ENCODE measurements at regions not wholly inside any gene's neighbourhood (a gene's known extent, or its start where the extent isn't known, plus 50 kb on each side); places are given as distances from the start of the nearest gene placed in this dataset.
A peak's percentile ranks its signal among the peaks of the same experiment; 100 is the strongest.

- Histone ChIP-seq H3K27ac (no peak overlapping the region), H3K9me3 (peaks cover 0 to 9% (median 0%) of the 10 kb centered on the region in 12 donors), H3K27me3 (no peaks in the 10 kb centered on the region), H3K4me1 (no peaks in the 10 kb centered on the region), H3K36me3 (no peaks in the 10 kb centered on the region), H3K4me3 (no peak overlapping the region)
- intact Hi-C loops (cut with DNase I), result no loop called here
- no peak for TF ChIP-seq POLR2A (IDR thresholded peaks at IDR 0.05)
- TF ChIP-seq, protein P1, sequence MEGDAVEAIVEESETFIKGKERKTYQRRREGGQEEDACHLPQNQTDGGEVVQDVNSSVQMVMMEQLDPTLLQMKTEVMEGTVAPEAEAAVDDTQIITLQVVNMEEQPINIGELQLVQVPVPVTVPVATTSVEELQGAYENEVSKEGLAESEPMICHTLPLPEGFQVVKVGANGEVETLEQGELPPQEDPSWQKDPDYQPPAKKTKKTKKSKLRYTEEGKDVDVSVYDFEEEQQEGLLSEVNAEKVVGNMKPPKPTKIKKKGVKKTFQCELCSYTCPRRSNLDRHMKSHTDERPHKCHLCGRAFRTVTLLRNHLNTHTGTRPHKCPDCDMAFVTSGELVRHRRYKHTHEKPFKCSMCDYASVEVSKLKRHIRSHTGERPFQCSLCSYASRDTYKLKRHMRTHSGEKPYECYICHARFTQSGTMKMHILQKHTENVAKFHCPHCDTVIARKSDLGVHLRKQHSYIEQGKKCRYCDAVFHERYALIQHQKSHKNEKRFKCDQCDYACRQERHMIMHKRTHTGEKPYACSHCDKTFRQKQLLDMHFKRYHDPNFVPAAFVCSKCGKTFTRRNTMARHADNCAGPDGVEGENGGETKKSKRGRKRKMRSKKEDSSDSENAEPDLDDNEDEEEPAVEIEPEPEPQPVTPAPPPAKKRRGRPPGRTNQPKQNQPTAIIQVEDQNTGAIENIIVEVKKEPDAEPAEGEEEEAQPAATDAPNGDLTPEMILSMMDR (IDR thresholded peaks at IDR 0.05), result no peak
- WGBS, 4 donors, result 62 to 87% (median 77%) methylated on average over 2 of the region's 2 CpGs
- ATAC-seq (no peak), DNase-seq (no peak)
Measured at GRCh38 chr1:195584870-195585624, 1023.2 kb downstream of the KCNT2 start.

DNA sequence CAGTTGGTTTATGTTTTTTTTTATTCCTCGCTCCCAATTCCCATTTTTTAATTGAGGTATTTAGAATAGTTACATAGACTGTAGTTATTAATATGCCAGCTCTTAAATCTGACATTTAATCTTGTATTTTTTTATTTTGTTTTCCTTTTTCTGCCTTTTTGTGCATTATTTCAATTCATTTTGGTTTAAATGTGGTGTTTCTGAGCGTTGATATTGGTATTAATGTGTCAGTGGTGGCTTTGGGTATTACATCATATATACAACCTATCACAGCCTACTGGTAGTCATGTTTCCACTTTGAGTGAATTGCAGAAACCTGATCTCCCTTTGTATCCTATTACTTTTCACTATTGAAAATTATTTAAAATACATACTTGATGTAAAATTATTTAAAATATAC is 1027.3 kb downstream of the KCNT2 start:
- Histone ChIP-seq H3K27me3 (no peaks in the 10 kb centered on the region), H3K4me3 (no peak overlapping the region), H3K27ac (no peak overlapping the region), H3K4me1 (no peaks in the 10 kb centered on the region), H3K36me3 (no peaks in the 10 kb centered on the region), H3K9me3 (peaks cover 0 to 1% (median 0%) of the 10 kb centered on the region in 12 donors)
- TF ChIP-seq POLR2A (IDR thresholded peaks at IDR 0.05), result no peak
- TF ChIP-seq, protein P1 (IDR thresholded peaks at IDR 0.05), result peak in 2 of 12 donors; percentile 41 to 58
- no peak for ATAC-seq
- 75 to 82% (median 79%) methylated on average over 2 of the region's 2 CpGs for WGBS, 4 donors
- DNase-seq, result no peak
- intact Hi-C loops (cut with DNase I), result no loop called here

GRCh38 chr1:195577748-195578147 is 1030.5 kb downstream of the KCNT2 start:
- Histone ChIP-seq H3K27ac (no peak overlapping the region), H3K36me3 (no peaks in the 10 kb centered on the region), H3K4me1 (no peaks in the 10 kb centered on the region), H3K4me3 (no peak overlapping the region), H3K9me3 (peaks cover 0 to 9% (median 1%) of the 10 kb centered on the region in 12 donors), H3K27me3 (no peaks in the 10 kb centered on the region)
- no peak for TF ChIP-seq POLR2A (IDR thresholded peaks at IDR 0.05)
- TF ChIP-seq, protein P1 (IDR thresholded peaks at IDR 0.05), result no peak
- no peak for ATAC-seq
- intact Hi-C loops (cut with DNase I), result no loop called here
- no peak for DNase-seq
- 35 to 46% (median 38%) methylated on average over 2 of the region's 2 CpGs for WGBS, 4 donors

- intact Hi-C loops (cut with DNase I), result no loop called here
- no peak for TF ChIP-seq POLR2A (IDR thresholded peaks at IDR 0.05)
- TF ChIP-seq, protein P1 (IDR thresholded peaks at IDR 0.05), result no peak
Measured at GRCh38 chr1:195576641-195577040, 1031.6 kb downstream of the KCNT2 start.

More at GRCh38 chr1:195576641-195577040, 1031.6 kb downstream of the KCNT2 start:
- no peaks in the 10 kb centered on the region for H3K36me3 ChIP-seq
- no peak overlapping the region for H3K27ac ChIP-seq
- ATAC-seq (no peak), DNase-seq (no peak)
- peaks cover 0 to 17% (median 3%) of the 10 kb centered on the region in 12 donors for H3K9me3 ChIP-seq
- no peak overlapping the region for H3K4me3 ChIP-seq
- H3K27me3 ChIP-seq, result no peaks in the 10 kb centered on the region
- H3K4me1 ChIP-seq, result no peaks in the 10 kb centered on the region

Measured in heart left ventricle (tissue), 16 donors.